Activated naive CD8-positive, alpha-beta T cell treated with anti-CD3 and anti-CD28 coated beads, Interleukin-2, amount 50 U/mL, for 16 hours (primary cell): ENCODE measurements at regions not wholly inside any gene's neighbourhood (a gene's known extent, or its start where the extent isn't known, plus 50 kb on each side); places are given as distances from the start of the nearest gene placed in this dataset.
"Not testable (repeated sequence)": the region's sequence is repeated elsewhere in the genome, so short reads cannot be mapped to it uniquely, and the experiment has no call there.

ENCODE experiments used
- DNase-seq: peaks from one replicate; pipeline ENCODE4 v3.0.0-alpha.2; 2020; ENCODE audit warnings: low read depth, low spot score

- DNase-seq, result not testable (repeated sequence)
Observed at GRCh38 chr1:83474946-83475345, 524.0 kb downstream of the TTLL7 start.

- not testable (repeated sequence) for DNase-seq
Observed at GRCh38 chr1:83473986-83474385, 524.9 kb downstream of the TTLL7 start.

GRCh38 chr1:83472066-83472465, 526.9 kb downstream of the TTLL7 start:
- DNase-seq, result not testable (repeated sequence)

- not testable (repeated sequence) for DNase-seq
Observed at GRCh38 chr1:83471272-83471671, 527.7 kb downstream of the TTLL7 start.

- not testable (repeated sequence) for DNase-seq
Observed at GRCh38 chr1:83468336-83468735, 530.6 kb downstream of the TTLL7 start.

GRCh38 chr1:83457735-83458248, 541.1 kb downstream of the TTLL7 start:
- DNase-seq, result not testable (repeated sequence)

GRCh38 chr1:83457281-83457680, 541.7 kb downstream of the TTLL7 start:
- not testable (repeated sequence) for DNase-seq

GRCh38 chr1:83455753-83456152, 543.2 kb downstream of the TTLL7 start:
- not testable (repeated sequence) for DNase-seq

GRCh38 chr1:83445873-83446272, 553.1 kb downstream of the TTLL7 start:
- not testable (repeated sequence) for DNase-seq

GRCh38 chr1:83442412-83442811, 556.5 kb downstream of the TTLL7 start:
- DNase-seq, result not testable (repeated sequence)

GRCh38 chr1:83440586-83440985, 558.3 kb downstream of the TTLL7 start:
- not testable (repeated sequence) for DNase-seq

GRCh38 chr1:83440021-83440420, 558.9 kb downstream of the TTLL7 start:
- not testable (repeated sequence) for DNase-seq

- not testable (repeated sequence) for DNase-seq
Observed at GRCh38 chr1:83438316-83438715, 560.6 kb downstream of the TTLL7 start.

GRCh38 chr1:83435336-83435735, 563.6 kb downstream of the TTLL7 start:
- DNase-seq, result not testable (repeated sequence)

- DNase-seq, result not testable (repeated sequence)
Observed at GRCh38 chr1:83427566-83427965, 571.4 kb downstream of the TTLL7 start.

GRCh38 chr1:83423382-83423781, 575.5 kb downstream of the TTLL7 start:
- DNase-seq, result not testable (repeated sequence)

GRCh38 chr1:83418558-83418957, 580.4 kb downstream of the TTLL7 start:
- DNase-seq, result no peak

GRCh38 chr1:83413839-83414107, 585.2 kb downstream of the TTLL7 start:
- DNase-seq, result not testable (repeated sequence)

GRCh38 chr1:83410746-83411413, 588.1 kb downstream of the TTLL7 start:
- DNase-seq, result not testable (repeated sequence)

GRCh38 chr1:83406693-83407371, 592.1 kb downstream of the TTLL7 start:
- not testable (repeated sequence) for DNase-seq

GRCh38 chr1:83405789-83406188, 593.1 kb downstream of the TTLL7 start:
- DNase-seq, result not testable (repeated sequence)

- not testable (repeated sequence) for DNase-seq
Observed at GRCh38 chr1:83403500-83403899, 595.4 kb downstream of the TTLL7 start.

GRCh38 chr1:83401146-83401545, 597.8 kb downstream of the TTLL7 start:
- not testable (repeated sequence) for DNase-seq
